SK-N-SH (cell line): ENCODE measurements at regions not wholly inside any gene's neighbourhood (a gene's known extent, or its start where the extent isn't known, plus 50 kb on each side); places are given as distances from the start of the nearest gene placed in this dataset.

Experiments
- CHD2 ChIP-seq: fragments of 150-350 bp; IDR thresholded peaks from 2 replicates; pipeline ENCODE4 v1.6.1; 2018; ENCODE audit warnings: low read length; ENCODE audit not compliant: partially characterized antibody
- EP300 ChIP-seq, 2 experiments: IDR thresholded peaks; 2 replicates each; pipeline versions ENCODE4 v1.4.0 to v1.6.1; 2012; ENCODE audit warnings: borderline replicate concordance in 1 of 2, low read depth in 1 of 2, low read length in 1 of 2
- EZH2phosphoT487 ChIP-seq: fragments of 200-600 bp; sonication (generic); IDR thresholded peaks from 2 replicates; pipeline ENCODE4 v1.6.1; 2017; ENCODE audit warnings: low read depth, mixed run types, mild to moderate bottlenecking, antibody characterized with exemption, moderate library complexity, borderline replicate concordance
- GABPA ChIP-seq: IDR thresholded peaks from 2 replicates; pipeline ENCODE4 v1.4.0; 2012; ENCODE audit warnings: low read depth, mild to moderate bottlenecking
- JUND ChIP-seq: IDR thresholded peaks from 2 replicates; pipeline ENCODE4 v1.4.0; 2012
- POLR2AphosphoS5 ChIP-seq: IDR thresholded peaks from 2 replicates; pipeline ENCODE4 v1.6.1; 2012; ENCODE audit warnings: low read depth, low read length
- RCOR1 ChIP-seq: fragments of 150-350 bp; IDR thresholded peaks from 2 replicates; pipeline ENCODE4 v1.6.1; 2017; ENCODE audit warnings: antibody characterized with exemption, low read length
- SIN3A ChIP-seq: IDR thresholded peaks from 2 replicates; pipeline ENCODE4 v1.6.1; 2012; ENCODE audit warnings: low read depth, mild to moderate bottlenecking, low read length, moderate library complexity, borderline replicate concordance
- SMC3 ChIP-seq: IDR thresholded peaks from 2 replicates; pipeline ENCODE4 v1.6.1; 2012; ENCODE audit warnings: low read depth, low read length, improper control_type of control experiment
- TF ChIP-seq, protein P1 (sequence below): fragments of 200-600 bp; sonication (generic); IDR thresholded peaks from 2 replicates; pipeline ENCODE4 v1.6.1; 2017; ENCODE audit warnings: antibody characterized with exemption, mild to moderate bottlenecking, moderate library complexity
- TF ChIP-seq, protein P2 (sequence below): fragments of 150-350 bp; IDR thresholded peaks from 2 replicates; pipeline ENCODE4 v1.6.1; 2017; ENCODE audit warnings: antibody characterized with exemption, low read length, low read depth, borderline replicate concordance
- TF ChIP-seq, protein P3 (sequence below): IDR thresholded peaks from 2 replicates; pipeline ENCODE4; 2012

DNA sequence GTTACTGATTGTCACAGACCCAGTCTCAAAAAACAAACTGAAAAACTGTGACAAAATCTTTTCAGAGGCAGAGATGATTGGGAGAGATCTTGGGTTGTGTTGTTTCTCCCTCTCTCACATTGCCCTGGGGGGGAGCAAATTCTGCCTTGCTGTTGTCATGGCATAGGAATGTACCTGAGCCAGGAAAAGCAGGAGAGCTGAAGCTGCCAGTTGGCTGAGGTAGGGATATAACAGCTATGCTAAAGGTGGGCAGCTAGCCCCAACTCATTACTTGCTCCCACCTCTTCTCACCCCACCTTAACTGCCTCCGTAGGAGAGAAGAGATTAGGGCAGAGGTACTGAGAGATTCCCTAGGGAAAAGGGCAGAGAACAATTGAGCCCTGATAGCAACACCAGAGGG, 299.3 kb downstream of the OSR1 start:
- TF ChIP-seq, protein P1, sequence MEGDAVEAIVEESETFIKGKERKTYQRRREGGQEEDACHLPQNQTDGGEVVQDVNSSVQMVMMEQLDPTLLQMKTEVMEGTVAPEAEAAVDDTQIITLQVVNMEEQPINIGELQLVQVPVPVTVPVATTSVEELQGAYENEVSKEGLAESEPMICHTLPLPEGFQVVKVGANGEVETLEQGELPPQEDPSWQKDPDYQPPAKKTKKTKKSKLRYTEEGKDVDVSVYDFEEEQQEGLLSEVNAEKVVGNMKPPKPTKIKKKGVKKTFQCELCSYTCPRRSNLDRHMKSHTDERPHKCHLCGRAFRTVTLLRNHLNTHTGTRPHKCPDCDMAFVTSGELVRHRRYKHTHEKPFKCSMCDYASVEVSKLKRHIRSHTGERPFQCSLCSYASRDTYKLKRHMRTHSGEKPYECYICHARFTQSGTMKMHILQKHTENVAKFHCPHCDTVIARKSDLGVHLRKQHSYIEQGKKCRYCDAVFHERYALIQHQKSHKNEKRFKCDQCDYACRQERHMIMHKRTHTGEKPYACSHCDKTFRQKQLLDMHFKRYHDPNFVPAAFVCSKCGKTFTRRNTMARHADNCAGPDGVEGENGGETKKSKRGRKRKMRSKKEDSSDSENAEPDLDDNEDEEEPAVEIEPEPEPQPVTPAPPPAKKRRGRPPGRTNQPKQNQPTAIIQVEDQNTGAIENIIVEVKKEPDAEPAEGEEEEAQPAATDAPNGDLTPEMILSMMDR = no peak
- no peak for TF ChIP-seq POLR2AphosphoS5
- TF ChIP-seq, protein P2, sequence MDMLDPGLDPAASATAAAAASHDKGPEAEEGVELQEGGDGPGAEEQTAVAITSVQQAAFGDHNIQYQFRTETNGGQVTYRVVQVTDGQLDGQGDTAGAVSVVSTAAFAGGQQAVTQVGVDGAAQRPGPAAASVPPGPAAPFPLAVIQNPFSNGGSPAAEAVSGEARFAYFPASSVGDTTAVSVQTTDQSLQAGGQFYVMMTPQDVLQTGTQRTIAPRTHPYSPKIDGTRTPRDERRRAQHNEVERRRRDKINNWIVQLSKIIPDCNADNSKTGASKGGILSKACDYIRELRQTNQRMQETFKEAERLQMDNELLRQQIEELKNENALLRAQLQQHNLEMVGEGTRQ = no peak
- TF ChIP-seq GABPA = no peak
- TF ChIP-seq CHD2 = no peak
- TF ChIP-seq EP300 (IDR thresholded peaks at IDR 0.05; ENCODE audit: borderline replicate concordance in 1 of 2, low read depth in 1 of 2, low read length in 1 of 2) = no peak
- no peak for TF ChIP-seq RCOR1
- TF ChIP-seq EZH2phosphoT487 = no peak
- TF ChIP-seq SMC3 = no peak
- TF ChIP-seq, protein P3, sequence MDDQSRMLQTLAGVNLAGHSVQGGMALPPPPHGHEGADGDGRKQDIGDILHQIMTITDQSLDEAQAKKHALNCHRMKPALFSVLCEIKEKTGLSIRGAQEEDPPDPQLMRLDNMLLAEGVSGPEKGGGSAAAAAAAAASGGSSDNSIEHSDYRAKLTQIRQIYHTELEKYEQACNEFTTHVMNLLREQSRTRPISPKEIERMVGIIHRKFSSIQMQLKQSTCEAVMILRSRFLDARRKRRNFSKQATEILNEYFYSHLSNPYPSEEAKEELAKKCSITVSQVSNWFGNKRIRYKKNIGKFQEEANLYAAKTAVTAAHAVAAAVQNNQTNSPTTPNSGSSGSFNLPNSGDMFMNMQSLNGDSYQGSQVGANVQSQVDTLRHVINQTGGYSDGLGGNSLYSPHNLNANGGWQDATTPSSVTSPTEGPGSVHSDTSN = no peak
- no peak for TF ChIP-seq SIN3A
- no peak for TF ChIP-seq JUND
